SJSA1 (cell line): ENCODE measurements at regions not wholly inside any gene's neighbourhood (a gene's known extent, or its start where the extent isn't known, plus 50 kb on each side); places are given as distances from the start of the nearest gene placed in this dataset.

Experiments
- DNase-seq, 2 experiments: peaks; one replicate each; pipeline ENCODE4 v3.0.0-alpha.2; 2015 to 2020; ENCODE audit warnings: low spot score in 2 of 2, low read depth in 1 of 2
- H3K27ac ChIP-seq: fragments of 250-450 bp; sonication (Bioruptor Pico); 2 replicates; pipeline ENCODE4 v1.5.1; 2020; ENCODE audit warnings: mild to moderate bottlenecking, moderate library complexity
- H3K27me3 ChIP-seq: fragments of 250-450 bp; sonication (Bioruptor Pico); replicated peaks from 2 replicates; pipeline ENCODE4 v1.5.1; 2020; ENCODE audit warnings: mild to moderate bottlenecking, moderate library complexity
- H3K36me3 ChIP-seq: fragments of 250-450 bp; sonication (Bioruptor Pico); 2 replicates; pipeline ENCODE4 v1.5.1; 2020; ENCODE audit warnings: mild to moderate bottlenecking
- H3K4me1 ChIP-seq: fragments of 250-450 bp; sonication (Bioruptor Pico); replicated peaks from 2 replicates; pipeline ENCODE4 v1.6.1; 2021; ENCODE audit warnings: mild to moderate bottlenecking
- H3K4me3 ChIP-seq: fragments of 250-450 bp; sonication (Bioruptor Pico); 2 replicates; pipeline ENCODE4 v1.5.1; 2020; ENCODE audit warnings: mild to moderate bottlenecking
- H3K9me3 ChIP-seq: fragments of 250-450 bp; sonication (Bioruptor Pico); replicated peaks from 2 replicates; pipeline ENCODE4 v1.5.1; 2020; ENCODE audit warnings: mild to moderate bottlenecking

DNA sequence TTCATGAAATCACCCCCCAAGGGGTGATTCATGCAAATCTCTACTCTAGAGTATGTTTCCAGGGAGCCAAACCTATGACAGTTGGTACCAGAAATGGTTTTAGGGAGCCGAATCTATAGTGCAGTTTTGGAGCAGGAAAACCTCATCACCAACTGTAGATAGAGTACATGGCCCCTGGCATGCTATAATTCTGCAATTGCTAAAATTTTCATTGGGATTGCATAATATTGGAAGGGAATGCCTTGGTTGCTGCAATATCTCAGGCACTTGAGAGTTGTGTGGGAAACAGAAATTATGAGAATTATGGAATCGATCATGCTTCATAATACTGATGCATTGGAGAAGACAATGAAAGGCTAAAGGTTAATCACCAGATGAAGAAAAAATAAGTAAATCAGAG is 148.2 kb upstream of the PLPPR1 start:
- DNase-seq, result no peak
- Histone ChIP-seq H3K4me1 (no peaks in the 10 kb centered on the region), H3K27me3 (no peaks in the 10 kb centered on the region), H3K9me3 (no peaks in the 10 kb centered on the region), H3K27ac (no peak overlapping the region), H3K4me3 (no peak overlapping the region), H3K36me3 (no peaks in the 10 kb centered on the region)

DNA sequence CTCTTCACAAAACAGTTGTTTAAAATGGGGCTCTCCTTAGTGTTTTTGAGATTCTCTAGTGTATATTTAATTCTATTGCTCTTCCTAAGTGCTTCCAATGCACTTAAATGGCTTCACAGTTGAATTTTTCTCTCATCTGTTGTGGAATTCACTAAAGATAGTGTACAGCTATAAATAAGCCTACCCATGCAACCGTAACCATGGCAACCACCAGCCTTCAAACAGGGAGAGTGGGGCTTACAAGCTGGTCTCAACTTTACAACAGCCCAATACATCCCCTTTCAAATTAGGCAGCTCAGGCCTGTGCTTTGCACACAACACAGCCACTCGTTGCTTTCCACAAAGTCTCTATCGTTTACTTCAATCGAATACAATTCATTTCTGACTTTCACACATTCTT is 144.0 kb upstream of the PLPPR1 start:
- Histone ChIP-seq H3K27ac (no peak overlapping the region), H3K4me1 (no peaks in the 10 kb centered on the region), H3K9me3 (no peaks in the 10 kb centered on the region), H3K27me3 (no peaks in the 10 kb centered on the region), H3K36me3 (no peaks in the 10 kb centered on the region), H3K4me3 (no peak overlapping the region)
- DNase-seq, result no peak

DNA sequence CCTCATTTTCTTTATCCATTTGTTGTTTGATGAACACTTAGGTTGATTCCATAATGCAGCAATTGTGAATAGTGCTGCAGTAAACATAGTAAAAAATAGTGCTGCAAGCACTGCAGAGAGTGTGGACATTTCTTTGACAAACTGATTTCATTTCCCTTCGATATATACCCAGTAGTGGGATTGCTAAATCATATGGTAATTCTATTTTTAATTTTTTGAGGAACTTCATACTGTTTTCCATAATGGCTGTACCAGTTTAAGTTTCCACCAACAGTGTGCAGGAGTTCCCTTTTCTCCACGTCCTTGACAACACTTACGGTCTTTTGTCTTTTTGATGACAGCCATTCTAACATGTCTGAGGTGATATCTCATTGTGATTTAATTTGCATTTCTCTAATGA is 138.2 kb upstream of the PLPPR1 start:
- Histone ChIP-seq H3K9me3 (no peaks in the 10 kb centered on the region), H3K36me3 (no peaks in the 10 kb centered on the region), H3K4me1 (no peaks in the 10 kb centered on the region), H3K4me3 (no peak overlapping the region), H3K27ac (no peak overlapping the region), H3K27me3 (no peaks in the 10 kb centered on the region)
- DNase-seq, result no peak

DNA sequence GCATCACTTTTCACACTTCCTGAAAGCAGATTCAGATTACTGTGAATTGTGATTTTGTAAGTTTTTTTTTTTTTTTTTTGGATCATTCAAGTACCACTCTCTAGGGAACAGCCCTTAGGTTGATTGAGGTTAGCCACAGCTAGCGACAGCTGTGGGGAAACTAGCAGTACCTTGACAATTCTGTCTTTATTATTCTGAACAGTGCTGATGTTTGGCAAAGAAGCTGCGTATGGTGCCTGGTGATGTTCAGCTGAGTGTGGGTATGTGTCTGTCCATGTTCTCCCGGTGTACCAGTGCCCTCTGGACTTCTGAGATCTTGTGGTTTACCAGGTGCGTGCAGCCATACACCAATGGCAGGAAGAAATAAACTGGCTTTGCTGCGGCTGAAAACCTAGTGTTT is 117.3 kb upstream of the PLPPR1 start:
- Histone ChIP-seq H3K4me1 (no peaks in the 10 kb centered on the region), H3K4me3 (no peak overlapping the region), H3K27me3 (no peaks in the 10 kb centered on the region), H3K27ac (no peak overlapping the region), H3K36me3 (no peaks in the 10 kb centered on the region), H3K9me3 (no peaks in the 10 kb centered on the region)
- no peak for DNase-seq

DNA sequence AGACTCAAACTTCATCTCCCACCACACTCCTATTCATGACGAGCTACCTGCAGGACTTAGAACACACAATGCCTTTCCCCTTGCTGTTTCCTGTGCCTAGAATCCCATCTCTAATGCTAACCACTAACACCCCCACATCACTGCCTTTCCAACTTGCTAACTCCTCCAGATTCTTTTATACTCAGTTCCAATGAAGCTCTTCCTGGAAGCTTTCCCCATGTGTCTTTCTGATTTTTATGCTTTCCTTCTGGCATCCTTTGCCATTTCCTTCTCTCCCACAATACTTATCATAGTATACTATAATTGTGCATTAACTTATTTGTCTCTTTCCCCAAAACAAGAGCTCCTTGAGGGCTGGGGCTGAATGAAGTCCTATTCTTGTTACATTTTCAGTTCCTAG is 115.3 kb upstream of the PLPPR1 start:
- Histone ChIP-seq H3K9me3 (no peaks in the 10 kb centered on the region), H3K36me3 (no peaks in the 10 kb centered on the region), H3K4me3 (no peak overlapping the region), H3K27me3 (no peaks in the 10 kb centered on the region), H3K4me1 (no peaks in the 10 kb centered on the region), H3K27ac (no peak overlapping the region)
- no peak for DNase-seq

DNA sequence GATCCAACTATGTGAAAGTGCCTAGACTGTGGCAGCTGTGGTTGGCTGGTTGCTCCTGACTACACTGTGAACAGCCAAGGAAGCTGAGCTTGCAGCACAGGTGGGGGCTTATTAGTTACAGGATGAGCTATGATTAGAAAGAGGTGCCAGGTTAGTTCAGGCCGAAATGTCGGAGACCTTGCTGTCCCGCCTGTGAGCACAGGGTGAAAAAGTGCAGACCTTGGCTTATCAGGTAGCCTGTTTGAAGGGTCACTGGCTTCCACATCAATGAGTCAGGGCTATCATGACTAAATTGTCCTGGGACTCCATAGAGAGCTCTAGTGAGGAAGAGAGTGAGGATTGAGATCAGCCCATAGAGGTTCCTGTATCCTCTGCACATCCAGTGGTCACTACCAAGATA is 114.3 kb upstream of the PLPPR1 start:
- no peak overlapping the region for H3K27ac ChIP-seq
- H3K36me3 ChIP-seq, result no peaks in the 10 kb centered on the region
- no peaks in the 10 kb centered on the region for H3K4me1 ChIP-seq
- no peak for DNase-seq
- no peaks in the 10 kb centered on the region for H3K27me3 ChIP-seq
- no peak overlapping the region for H3K4me3 ChIP-seq
- H3K9me3 ChIP-seq, result no peaks in the 10 kb centered on the region

DNA sequence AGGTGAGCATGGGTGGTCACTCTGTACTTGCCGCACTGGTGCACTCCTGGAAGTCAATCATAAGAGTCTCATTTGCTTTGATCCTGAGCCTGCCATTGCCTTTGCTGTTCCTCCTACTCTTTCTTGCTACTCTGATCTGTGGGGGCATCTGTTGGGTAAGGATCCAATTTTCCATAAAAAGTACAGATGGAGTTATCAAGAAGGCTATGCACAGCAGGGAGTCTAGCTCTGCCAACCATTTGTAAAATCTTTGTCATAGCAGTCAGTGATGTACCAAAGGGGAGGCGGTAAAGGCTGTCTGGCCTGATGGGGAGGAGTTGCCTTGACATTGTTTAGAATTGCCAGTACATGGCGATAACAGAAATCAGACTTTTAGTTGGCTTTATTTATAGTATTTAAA is 109.0 kb upstream of the PLPPR1 start:
- H3K36me3 ChIP-seq, result no peaks in the 10 kb centered on the region
- H3K4me3 ChIP-seq, result no peak overlapping the region
- no peak overlapping the region for H3K27ac ChIP-seq
- H3K9me3 ChIP-seq, result no peaks in the 10 kb centered on the region
- DNase-seq, result no peak
- no peaks in the 10 kb centered on the region for H3K27me3 ChIP-seq
- no peaks in the 10 kb centered on the region for H3K4me1 ChIP-seq

DNA sequence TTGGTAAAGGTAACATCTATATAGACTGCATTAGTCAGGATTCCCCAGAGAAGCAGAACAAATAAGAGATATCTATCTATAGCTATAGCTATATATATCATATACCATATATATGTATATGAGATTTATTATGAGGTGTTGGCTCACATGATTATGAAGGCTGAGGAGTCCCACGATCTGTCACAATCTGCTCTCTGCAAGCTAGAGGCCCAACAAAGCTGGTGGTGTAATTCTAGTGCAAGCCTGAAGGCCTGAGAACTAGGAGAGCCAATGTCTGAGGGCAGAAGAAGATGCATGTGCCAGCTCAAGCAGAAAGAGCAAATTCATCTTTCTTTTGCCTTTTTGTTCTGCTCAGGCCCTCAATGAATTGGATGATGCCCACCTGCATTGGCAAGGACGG is 102.2 kb upstream of the PLPPR1 start:
- Histone ChIP-seq H3K9me3 (no peaks in the 10 kb centered on the region), H3K4me3 (no peak overlapping the region), H3K27ac (no peak overlapping the region), H3K27me3 (no peaks in the 10 kb centered on the region; the same call in 1 of the 2 replicates), H3K36me3 (no peaks in the 10 kb centered on the region), H3K4me1 (no peaks in the 10 kb centered on the region)
- DNase-seq, result no peak

DNA sequence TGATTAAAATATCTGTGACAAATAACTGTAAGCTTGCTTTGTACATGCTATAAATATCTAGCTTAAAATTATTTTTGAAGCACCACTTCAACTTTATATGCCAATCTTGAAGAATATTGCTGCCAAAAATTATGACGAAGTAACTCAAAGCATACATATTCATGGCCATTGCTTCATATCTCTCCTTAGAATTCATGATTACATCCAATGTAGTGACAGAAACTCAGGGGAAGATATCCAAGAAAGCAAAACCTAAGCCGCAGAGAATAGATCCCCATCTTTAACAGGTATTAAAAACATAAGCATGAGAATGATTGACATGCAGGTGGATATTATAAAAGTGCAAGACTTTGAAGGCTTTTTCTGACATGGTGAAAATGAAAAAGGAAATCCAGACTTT is 100.8 kb upstream of the PLPPR1 start:
- H3K9me3 ChIP-seq, result no peaks in the 10 kb centered on the region
- H3K36me3 ChIP-seq, result no peaks in the 10 kb centered on the region
- no peak overlapping the region for H3K4me3 ChIP-seq
- no peak for DNase-seq
- H3K27ac ChIP-seq, result no peak overlapping the region
- no peaks in the 10 kb centered on the region; the same call in 1 of the 2 replicates for H3K27me3 ChIP-seq
- no peaks in the 10 kb centered on the region for H3K4me1 ChIP-seq

DNA sequence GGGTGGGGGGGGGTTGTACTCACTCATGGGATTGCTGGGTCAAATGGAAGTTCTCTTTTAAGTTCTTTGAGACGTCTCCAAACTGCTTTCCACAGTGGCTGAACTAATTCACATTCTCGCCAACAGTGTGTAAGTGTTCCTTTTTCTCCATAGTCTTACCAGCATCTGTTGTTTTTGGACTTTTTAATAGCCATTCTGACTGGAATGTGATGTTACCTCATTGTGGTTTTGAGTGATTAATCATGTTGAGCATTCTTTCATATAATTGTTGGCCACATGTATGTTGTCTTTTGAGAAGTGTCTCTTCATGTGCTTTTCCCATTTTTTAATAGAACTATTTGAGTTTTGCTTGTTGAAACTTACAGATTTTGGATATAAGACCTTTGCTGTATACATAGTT is 94.9 kb upstream of the PLPPR1 start:
- H3K4me1 ChIP-seq, result no peaks in the 10 kb centered on the region
- H3K9me3 ChIP-seq, result no peaks in the 10 kb centered on the region
- no peak for DNase-seq
- H3K36me3 ChIP-seq, result no peaks in the 10 kb centered on the region
- no peak overlapping the region for H3K4me3 ChIP-seq
- no peaks in the 10 kb centered on the region for H3K27me3 ChIP-seq
- no peak overlapping the region for H3K27ac ChIP-seq

DNA sequence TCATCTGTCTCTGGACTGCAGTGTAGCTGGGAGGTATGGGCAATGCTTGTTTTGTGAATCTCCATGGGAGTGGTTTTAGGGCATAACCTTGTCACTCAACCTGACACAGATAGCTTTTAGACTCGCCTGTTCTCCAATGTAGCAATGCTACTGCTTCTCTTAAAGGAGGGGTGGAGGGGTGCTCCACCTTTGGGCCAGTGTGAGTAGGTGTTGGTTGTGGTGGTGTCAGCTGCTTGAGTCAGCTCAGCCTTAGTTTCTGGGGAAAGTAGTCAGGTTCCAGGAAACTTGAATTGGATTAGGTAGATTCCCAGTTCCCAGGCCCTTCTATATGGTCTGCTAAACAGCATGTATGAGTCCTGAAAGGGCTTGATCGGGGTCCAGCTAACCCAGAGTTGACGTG is 91.1 kb upstream of the PLPPR1 start:
- H3K27me3 ChIP-seq, result no peaks in the 10 kb centered on the region
- H3K4me3 ChIP-seq, result no peak overlapping the region
- no peaks in the 10 kb centered on the region for H3K9me3 ChIP-seq
- no peak for DNase-seq
- no peak overlapping the region for H3K27ac ChIP-seq
- no peaks in the 10 kb centered on the region for H3K4me1 ChIP-seq
- H3K36me3 ChIP-seq, result no peaks in the 10 kb centered on the region

DNA sequence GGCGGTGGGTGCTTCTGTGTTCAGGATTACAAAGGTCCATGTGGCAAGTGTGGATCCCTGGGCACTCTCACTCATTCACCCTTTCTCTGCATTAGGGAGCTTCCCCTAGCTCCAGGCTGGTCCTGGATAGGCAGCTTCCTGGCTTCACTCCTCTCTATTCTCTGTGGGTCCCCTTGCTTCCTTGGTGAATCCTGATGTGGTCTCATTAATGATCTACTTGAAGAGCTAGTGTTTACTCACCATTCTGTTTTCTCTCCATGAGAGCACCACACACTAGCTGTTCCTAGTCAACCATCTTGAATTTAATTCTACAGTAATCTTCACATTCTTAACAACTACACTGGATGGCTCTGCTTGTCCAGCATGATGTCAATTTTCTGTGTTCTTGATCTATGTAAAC is 90.0 kb upstream of the PLPPR1 start:
- no peak overlapping the region for H3K27ac ChIP-seq
- no peak for DNase-seq
- no peaks in the 10 kb centered on the region for H3K27me3 ChIP-seq
- H3K36me3 ChIP-seq, result no peaks in the 10 kb centered on the region
- no peaks in the 10 kb centered on the region for H3K4me1 ChIP-seq
- no peak overlapping the region for H3K4me3 ChIP-seq
- no peaks in the 10 kb centered on the region for H3K9me3 ChIP-seq

DNA sequence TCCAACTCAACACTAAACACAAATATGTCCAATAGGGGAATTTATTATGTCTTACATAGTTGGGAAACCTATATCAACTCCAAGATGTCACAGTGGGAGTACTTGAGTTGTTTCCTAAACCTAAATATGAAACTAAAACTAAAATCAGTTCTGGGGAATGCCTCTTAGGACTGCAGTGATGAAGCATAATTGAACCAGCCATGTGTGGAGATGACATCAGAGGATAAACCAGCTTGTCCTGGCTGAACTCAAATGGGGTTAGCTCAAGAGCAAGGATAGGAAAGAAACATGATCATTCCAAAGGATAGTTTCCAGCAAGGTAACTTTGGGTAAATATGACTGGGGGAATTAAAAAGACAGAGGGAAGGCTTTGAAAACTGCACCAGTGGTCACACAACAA is 88.9 kb upstream of the PLPPR1 start:
- Histone ChIP-seq H3K36me3 (no peaks in the 10 kb centered on the region), H3K9me3 (no peaks in the 10 kb centered on the region), H3K27me3 (no peaks in the 10 kb centered on the region), H3K4me3 (no peak overlapping the region), H3K27ac (no peak overlapping the region), H3K4me1 (no peaks in the 10 kb centered on the region)
- no peak for DNase-seq

DNA sequence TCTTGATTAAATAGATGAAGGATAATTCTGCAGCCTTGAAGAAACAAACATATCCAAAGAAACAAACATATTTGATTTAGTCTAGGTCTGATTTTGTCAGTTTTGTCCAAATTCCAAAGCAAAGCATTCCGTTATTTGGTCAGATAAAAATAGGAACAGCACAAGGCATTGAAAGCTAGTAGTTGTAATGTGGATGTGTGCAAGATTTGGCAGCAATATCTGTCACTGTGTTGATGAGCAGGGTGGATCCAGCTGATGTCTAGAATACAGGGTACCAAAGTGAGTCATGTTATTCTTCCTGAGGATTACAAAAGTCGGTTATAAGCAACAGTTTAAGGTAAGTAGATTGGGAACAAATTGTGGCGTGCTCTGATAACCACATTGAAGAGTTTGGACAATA is 69.3 kb upstream of the PLPPR1 start:
- DNase-seq, result no peak
- Histone ChIP-seq H3K27ac (no peak overlapping the region), H3K36me3 (no peaks in the 10 kb centered on the region), H3K4me1 (no peaks in the 10 kb centered on the region), H3K9me3 (no peaks in the 10 kb centered on the region), H3K4me3 (no peak overlapping the region), H3K27me3 (no peaks in the 10 kb centered on the region)
